ENCODE measurements at regions not wholly inside any gene's neighbourhood (a gene's known extent, or its start where the extent isn't known, plus 50 kb on each side); places are given as distances from the start of the nearest gene placed in this dataset.
A peak's percentile ranks its signal among the peaks of the same experiment; 100 is the strongest.

DNA sequence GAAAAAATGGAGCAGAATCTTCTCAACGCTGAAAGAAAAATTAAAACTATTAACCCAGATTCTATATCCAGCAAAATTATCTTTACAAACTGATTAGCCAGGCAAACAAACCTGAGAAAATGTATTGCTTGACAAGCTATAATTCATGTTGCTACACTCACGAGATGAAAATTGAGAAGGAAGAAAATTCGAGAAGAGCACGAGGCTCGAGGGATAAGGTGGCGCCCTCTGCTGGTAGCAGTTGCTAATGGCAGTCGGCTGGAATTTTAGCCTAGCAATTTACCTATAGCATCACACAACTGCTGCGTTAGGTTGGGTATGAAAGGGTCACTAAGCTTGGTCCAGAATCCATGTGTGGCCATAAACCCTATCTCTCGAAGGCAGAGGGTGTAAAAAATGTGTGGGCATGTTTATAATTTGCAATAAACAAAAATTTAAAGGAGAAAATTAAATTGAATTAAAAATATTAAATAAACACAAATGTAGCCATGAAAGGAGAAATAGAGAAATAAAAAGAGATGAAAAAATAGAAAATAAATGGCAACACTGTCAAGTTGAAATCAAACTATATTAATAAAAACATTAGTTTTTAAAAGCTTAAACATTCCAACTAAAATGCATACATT is 126.6 kb downstream of the PPP4R3C start:
- no peaks in the 10 kb centered on the region for H4K20me1 ChIP-seq (ENCODE audit: low read depth, low read length)
- H3K9me3 ChIP-seq (ENCODE audit: insufficient read depth, low read length), result no peaks in the 10 kb centered on the region
- H3K27ac ChIP-seq (ENCODE audit: low read depth, low read length), result no peak overlapping the region
- H3F3A ChIP-seq (ENCODE audit: insufficient read depth), result no peaks in the 10 kb centered on the region
- no peak overlapping the region for H3K4me2 ChIP-seq (ENCODE audit: low read depth, low read length, poor library complexity, severe bottlenecking)
- no peaks in the 10 kb centered on the region for H3K79me2 ChIP-seq (ENCODE audit: insufficient read depth, low read length)
- H2AFZ ChIP-seq (ENCODE audit: low read depth, low read length, severe bottlenecking), result no peak overlapping the region
- H3K4me3 ChIP-seq (ENCODE audit: insufficient read depth, low read length, poor library complexity, severe bottlenecking), result no peak overlapping the region
- H3K27me3 ChIP-seq (ENCODE audit: low read length), result no peaks in the 10 kb centered on the region
- H3K36me3 ChIP-seq (ENCODE audit: low read length), result no peaks in the 10 kb centered on the region
- no peak for TF ChIP-seq EZH2phosphoT487 (conservative IDR thresholded peaks at IDR 0.05; ENCODE audit: low read length)
- TF ChIP-seq, protein P1, sequence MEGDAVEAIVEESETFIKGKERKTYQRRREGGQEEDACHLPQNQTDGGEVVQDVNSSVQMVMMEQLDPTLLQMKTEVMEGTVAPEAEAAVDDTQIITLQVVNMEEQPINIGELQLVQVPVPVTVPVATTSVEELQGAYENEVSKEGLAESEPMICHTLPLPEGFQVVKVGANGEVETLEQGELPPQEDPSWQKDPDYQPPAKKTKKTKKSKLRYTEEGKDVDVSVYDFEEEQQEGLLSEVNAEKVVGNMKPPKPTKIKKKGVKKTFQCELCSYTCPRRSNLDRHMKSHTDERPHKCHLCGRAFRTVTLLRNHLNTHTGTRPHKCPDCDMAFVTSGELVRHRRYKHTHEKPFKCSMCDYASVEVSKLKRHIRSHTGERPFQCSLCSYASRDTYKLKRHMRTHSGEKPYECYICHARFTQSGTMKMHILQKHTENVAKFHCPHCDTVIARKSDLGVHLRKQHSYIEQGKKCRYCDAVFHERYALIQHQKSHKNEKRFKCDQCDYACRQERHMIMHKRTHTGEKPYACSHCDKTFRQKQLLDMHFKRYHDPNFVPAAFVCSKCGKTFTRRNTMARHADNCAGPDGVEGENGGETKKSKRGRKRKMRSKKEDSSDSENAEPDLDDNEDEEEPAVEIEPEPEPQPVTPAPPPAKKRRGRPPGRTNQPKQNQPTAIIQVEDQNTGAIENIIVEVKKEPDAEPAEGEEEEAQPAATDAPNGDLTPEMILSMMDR (IDR thresholded peaks at IDR 0.05; ENCODE audit: insufficient read depth, low read length, poor library complexity, severe bottlenecking), result peak; percentile 29
- H3K9ac ChIP-seq (ENCODE audit: low read length), result no peak overlapping the region
- H3K9me2 ChIP-seq (replicated peaks; ENCODE audit: insufficient read depth, low read length), result no peaks in the 10 kb centered on the region

DNA sequence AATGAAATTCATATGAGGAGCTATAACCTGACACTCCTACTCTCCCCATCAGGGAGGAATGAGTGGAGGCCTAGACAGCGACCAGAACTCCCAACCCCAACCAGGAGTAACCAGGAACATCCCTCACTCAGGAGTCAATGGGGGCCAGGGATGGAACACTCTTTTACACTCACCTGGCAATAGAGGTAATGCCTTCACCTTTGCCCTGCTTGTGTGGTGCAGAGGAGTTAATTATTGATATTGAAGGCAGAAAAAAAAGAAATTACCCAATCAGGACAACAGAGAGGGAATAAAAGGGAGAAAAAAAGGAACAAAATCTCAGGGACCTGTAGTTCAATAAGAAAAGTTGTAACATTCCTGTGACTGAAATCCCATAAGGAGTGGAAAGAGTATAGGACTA is 141.5 kb downstream of the PPP4R3C start:
- Histone ChIP-seq H3K9me3 (ENCODE audit: insufficient read depth, low read length) (no peaks in the 10 kb centered on the region), H3K79me2 (ENCODE audit: insufficient read depth, low read length) (no peaks in the 10 kb centered on the region), H2AFZ (ENCODE audit: low read depth, low read length, severe bottlenecking) (no peak overlapping the region), H3K9me2 (replicated peaks; ENCODE audit: insufficient read depth, low read length) (no peaks in the 10 kb centered on the region), H3K4me3 (ENCODE audit: insufficient read depth, low read length, poor library complexity, severe bottlenecking) (no peak overlapping the region), H3K27ac (ENCODE audit: low read depth, low read length) (no peak overlapping the region), H3F3A (ENCODE audit: insufficient read depth) (no peaks in the 10 kb centered on the region), H4K20me1 (ENCODE audit: low read depth, low read length) (no peaks in the 10 kb centered on the region), H3K4me2 (ENCODE audit: low read depth, low read length, poor library complexity, severe bottlenecking) (no peak overlapping the region), H3K9ac (ENCODE audit: low read length) (no peak overlapping the region), H3K27me3 (ENCODE audit: low read length) (no peaks in the 10 kb centered on the region), H3K36me3 (ENCODE audit: low read length) (no peaks in the 10 kb centered on the region)
- no peak for TF ChIP-seq EZH2phosphoT487 (conservative IDR thresholded peaks at IDR 0.05; ENCODE audit: low read length)
- TF ChIP-seq, protein P1 (IDR thresholded peaks at IDR 0.05; ENCODE audit: insufficient read depth, low read length, poor library complexity, severe bottlenecking), result no peak

DNA sequence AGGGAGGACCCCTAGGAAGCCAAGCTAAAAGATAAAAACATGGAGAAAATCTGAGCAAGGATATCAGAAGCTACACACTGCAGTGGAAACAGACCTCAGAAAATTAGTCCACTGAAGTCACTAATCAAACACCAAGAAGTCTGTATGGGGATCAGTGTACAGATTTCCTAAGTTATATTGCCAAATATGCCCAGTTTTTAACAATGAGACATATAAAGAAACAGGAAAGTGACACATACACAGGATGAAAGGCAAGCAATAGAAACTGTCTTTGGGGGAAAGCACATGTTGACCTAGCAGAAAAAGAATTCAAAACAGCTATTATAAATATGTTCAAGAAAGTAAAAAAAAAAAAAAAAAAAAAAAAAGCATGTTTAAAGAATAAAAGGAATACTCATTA is 153.7 kb downstream of the PPP4R3C start:
- Histone ChIP-seq H3F3A (ENCODE audit: insufficient read depth) (no peaks in the 10 kb centered on the region), H3K9ac (ENCODE audit: low read length) (no peak overlapping the region)
- TF ChIP-seq, protein P1 (IDR thresholded peaks at IDR 0.05; ENCODE audit: insufficient read depth, low read length, poor library complexity, severe bottlenecking), result no peak
- no peak for TF ChIP-seq EZH2phosphoT487 (conservative IDR thresholded peaks at IDR 0.05; ENCODE audit: low read length)

More for the DNA sequence above, 153.7 kb downstream of the PPP4R3C start:
- Histone ChIP-seq H3K79me2 (ENCODE audit: insufficient read depth, low read length) (no peaks in the 10 kb centered on the region), H2AFZ (ENCODE audit: low read depth, low read length, severe bottlenecking) (no peak overlapping the region), H3K4me2 (ENCODE audit: low read depth, low read length, poor library complexity, severe bottlenecking) (no peak overlapping the region), H3K27ac (ENCODE audit: low read depth, low read length) (no peak overlapping the region), H4K20me1 (ENCODE audit: low read depth, low read length) (no peaks in the 10 kb centered on the region), H3K27me3 (ENCODE audit: low read length) (no peaks in the 10 kb centered on the region), H3K36me3 (ENCODE audit: low read length) (no peaks in the 10 kb centered on the region), H3K9me2 (replicated peaks; ENCODE audit: insufficient read depth, low read length) (no peaks in the 10 kb centered on the region), H3K4me3 (ENCODE audit: insufficient read depth, low read length, poor library complexity, severe bottlenecking) (no peak overlapping the region), H3K9me3 (ENCODE audit: insufficient read depth, low read length) (no peaks in the 10 kb centered on the region)

All from SU-DHL-6 (cell line).